Liver (tissue), 3 donors: ENCODE measurements at regions not wholly inside any gene's neighbourhood (a gene's known extent, or its start where the extent isn't known, plus 50 kb on each side); places are given as distances from the start of the nearest gene placed in this dataset.
"Not testable (repeated sequence)": the region's sequence is repeated elsewhere in the genome, so short reads cannot be mapped to it uniquely, and the experiment has no call there.

Experiments
- ATF3 ChIP-seq: IDR thresholded peaks from 2 replicates; pipeline ENCODE4 v1.6.1; 2016; ENCODE audit warnings: antibody characterized with exemption
- CTCF ChIP-seq: fragments of 150-350 bp; IDR thresholded peaks from 2 replicates; pipeline ENCODE4 v1.5.1; 2017; ENCODE audit warnings: improper control_type of control experiment, low read depth, low read length; ENCODE audit not compliant: missing input control
- FOXA1 ChIP-seq: IDR thresholded peaks from 2 replicates; pipeline ENCODE4 v1.6.1; 2016; ENCODE audit warnings: antibody characterized with exemption
- GABPA ChIP-seq, 2 donors: IDR thresholded peaks in 1 of 2; conservative IDR thresholded peaks in 1 of 2; 2 replicates each; pipeline ENCODE4 v1.6.1; 2016; ENCODE audit warnings: antibody characterized with exemption in 2 of 2, mild to moderate bottlenecking in 1 of 2, moderate library complexity in 1 of 2
- JUND ChIP-seq, 2 donors: IDR thresholded peaks; 2 replicates each; pipeline ENCODE4 v1.6.1; 2016; ENCODE audit warnings: antibody characterized with exemption in 2 of 2
- RAD21 ChIP-seq, 2 donors: IDR thresholded peaks; 2 replicates each; pipeline ENCODE4 v1.6.1; 2016; ENCODE audit warnings: antibody characterized with exemption in 2 of 2, mild to moderate bottlenecking in 2 of 2
- RXRA ChIP-seq, 2 donors: IDR thresholded peaks; 2 replicates each; pipeline ENCODE4 v1.6.1; 2017 to 2018; ENCODE audit warnings: antibody characterized with exemption in 2 of 2, mild to moderate bottlenecking in 1 of 2
- SP1 ChIP-seq: IDR thresholded peaks from 2 replicates; pipeline ENCODE4 v1.6.1; 2018; ENCODE audit warnings: antibody characterized with exemption, mild to moderate bottlenecking
- donor health status: healthy.
- donor health status: healthy.

GRCh38 chr2:194504876-194505275, 1152.2 kb upstream of the SLC39A10 start:
- not testable (repeated sequence) for TF ChIP-seq FOXA1; RAD21 (IDR thresholded peaks at IDR 0.05); CTCF; RXRA (IDR thresholded peaks at IDR 0.05); ATF3; JUND (IDR thresholded peaks at IDR 0.05); GABPA (IDR thresholded peaks at IDR 0.05 in 1 of 2, conservative IDR thresholded peaks at IDR 0.05 in 1 of 2); SP1
